RWPE2 (cell line): ENCODE measurements at regions not wholly inside any gene's neighbourhood (a gene's known extent, or its start where the extent isn't known, plus 50 kb on each side); places are given as distances from the start of the nearest gene placed in this dataset.

ENCODE experiments used
- ATAC-seq: fragments of 200-7000 bp; cut with Tn5 transposase; 3 replicates; pipeline ENCODE4 v1.9.1; 2021; ENCODE audit warnings: low read depth
- DNase-seq: peaks from one replicate; pipeline ENCODE4 v3.0.0-alpha.2; 2020; ENCODE audit warnings: low spot score
- H3K27ac ChIP-seq: fragments of 450-650 bp; 2 replicates; pipeline ENCODE4 v1.5.1; 2017; ENCODE audit warnings: mild to moderate bottlenecking; ENCODE audit not compliant: poor library complexity, severe bottlenecking
- H3K27me3 ChIP-seq: fragments of 250-450 bp; sonication (Bioruptor Pico); 2 replicates; pipeline ENCODE4 v1.5.1; 2021; ENCODE audit warnings: mild to moderate bottlenecking, moderate library complexity; ENCODE audit not compliant: insufficient read depth, poor library complexity, severe bottlenecking
- H3K36me3 ChIP-seq: fragments of 250-450 bp; sonication (Bioruptor Pico); 2 replicates; pipeline ENCODE4 v1.5.1; 2020; ENCODE audit warnings: low read depth, mild to moderate bottlenecking, moderate library complexity
- H3K4me1 ChIP-seq: fragments of 250-450 bp; sonication (Bioruptor Pico); 2 replicates; pipeline ENCODE4 v1.5.1; 2021; ENCODE audit warnings: mild to moderate bottlenecking, moderate library complexity; ENCODE audit not compliant: insufficient read depth, poor library complexity, severe bottlenecking
- H3K4me3 ChIP-seq: fragments of 250-450 bp; sonication (Bioruptor Pico); 2 replicates; pipeline ENCODE4 v1.5.1; 2021; ENCODE audit warnings: mild to moderate bottlenecking, moderate library complexity; ENCODE audit not compliant: severe bottlenecking
- H3K9me3 ChIP-seq: fragments of 250-450 bp; sonication (Bioruptor Pico); 2 replicates; pipeline ENCODE4 v1.5.1; 2021; ENCODE audit warnings: mild to moderate bottlenecking, moderate library complexity; ENCODE audit not compliant: severe bottlenecking
- TF ChIP-seq, protein P1 (sequence below): fragments of 450-650 bp; IDR thresholded peaks from one replicate; pipeline ENCODE4 v1.5.1; 2017; ENCODE audit warnings: mild to moderate bottlenecking, moderate library complexity; ENCODE audit not compliant: poor library complexity, severe bottlenecking

DNA sequence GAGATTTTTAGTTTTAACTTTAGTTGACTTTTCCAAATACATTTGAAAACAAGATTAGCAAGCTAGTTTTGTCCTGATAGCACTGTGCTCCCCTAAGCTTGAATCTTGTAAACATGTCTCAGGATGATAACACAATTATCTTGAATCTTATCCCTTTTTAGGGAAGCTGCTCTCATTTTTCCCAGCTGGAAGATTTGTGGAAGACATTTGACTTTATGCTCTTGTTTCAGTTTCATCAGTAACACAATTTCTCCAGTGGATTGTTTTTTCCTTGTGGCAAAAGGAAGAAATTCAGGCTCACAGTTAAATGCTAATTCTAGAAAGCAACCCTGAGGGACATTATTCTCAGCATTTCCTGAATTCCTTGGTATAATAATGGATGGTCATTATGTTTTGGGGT, 88.8 kb downstream of the CDC7 start:
- DNase-seq (no peak), ATAC-seq (no peak)
- Histone ChIP-seq H3K27ac (no peak overlapping the region), H3K27me3 (no peaks in the 10 kb centered on the region), H3K4me3 (no peak overlapping the region), H3K4me1 (no peaks in the 10 kb centered on the region), H3K36me3 (no peaks in the 10 kb centered on the region), H3K9me3 (no peaks in the 10 kb centered on the region)
- TF ChIP-seq, protein P1, sequence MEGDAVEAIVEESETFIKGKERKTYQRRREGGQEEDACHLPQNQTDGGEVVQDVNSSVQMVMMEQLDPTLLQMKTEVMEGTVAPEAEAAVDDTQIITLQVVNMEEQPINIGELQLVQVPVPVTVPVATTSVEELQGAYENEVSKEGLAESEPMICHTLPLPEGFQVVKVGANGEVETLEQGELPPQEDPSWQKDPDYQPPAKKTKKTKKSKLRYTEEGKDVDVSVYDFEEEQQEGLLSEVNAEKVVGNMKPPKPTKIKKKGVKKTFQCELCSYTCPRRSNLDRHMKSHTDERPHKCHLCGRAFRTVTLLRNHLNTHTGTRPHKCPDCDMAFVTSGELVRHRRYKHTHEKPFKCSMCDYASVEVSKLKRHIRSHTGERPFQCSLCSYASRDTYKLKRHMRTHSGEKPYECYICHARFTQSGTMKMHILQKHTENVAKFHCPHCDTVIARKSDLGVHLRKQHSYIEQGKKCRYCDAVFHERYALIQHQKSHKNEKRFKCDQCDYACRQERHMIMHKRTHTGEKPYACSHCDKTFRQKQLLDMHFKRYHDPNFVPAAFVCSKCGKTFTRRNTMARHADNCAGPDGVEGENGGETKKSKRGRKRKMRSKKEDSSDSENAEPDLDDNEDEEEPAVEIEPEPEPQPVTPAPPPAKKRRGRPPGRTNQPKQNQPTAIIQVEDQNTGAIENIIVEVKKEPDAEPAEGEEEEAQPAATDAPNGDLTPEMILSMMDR: no peak

DNA sequence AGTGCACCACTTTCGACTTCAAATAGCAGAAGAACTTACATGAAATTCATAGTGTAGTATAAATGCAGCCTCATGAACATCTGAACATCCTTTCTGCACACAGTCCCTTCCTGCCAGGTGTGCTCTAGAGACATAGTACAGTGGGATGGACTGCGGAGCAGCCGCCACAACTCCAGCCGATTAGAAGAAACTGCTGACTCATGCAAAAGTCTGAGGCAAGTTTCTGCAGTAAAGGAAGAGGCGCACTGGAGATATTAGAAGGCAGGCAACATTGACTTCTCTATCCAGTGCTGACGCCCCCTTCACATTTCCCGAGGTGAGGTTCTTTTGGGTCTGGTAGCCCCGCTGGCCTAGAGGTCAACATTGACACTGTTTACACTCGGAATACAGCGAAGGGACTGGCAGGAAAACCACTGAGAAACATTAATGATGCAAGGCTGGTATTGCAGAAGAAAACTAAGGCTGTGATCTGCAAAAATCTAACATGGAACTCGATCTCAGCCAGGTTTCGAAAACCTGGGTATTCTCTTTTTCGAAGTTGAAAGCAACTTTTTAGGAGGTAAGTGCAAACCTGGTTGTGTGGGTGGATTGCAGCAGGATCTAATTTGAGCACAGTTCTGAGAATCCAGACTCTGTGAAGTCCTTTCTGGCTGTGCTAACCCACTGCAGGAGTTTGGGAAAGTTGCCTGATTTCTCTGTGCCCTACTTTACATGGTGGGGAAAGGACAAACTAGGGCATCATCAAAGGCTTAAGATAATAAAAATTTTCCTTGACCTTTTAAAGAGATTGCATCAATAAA, 90.7 kb downstream of the CDC7 start:
- TF ChIP-seq, protein P1: no peak
- ATAC-seq (no peak), DNase-seq (no peak)
- Histone ChIP-seq H3K36me3 (no peaks in the 10 kb centered on the region), H3K4me1 (no peaks in the 10 kb centered on the region), H3K27ac (no peak overlapping the region), H3K27me3 (no peaks in the 10 kb centered on the region), H3K4me3 (no peak overlapping the region), H3K9me3 (no peaks in the 10 kb centered on the region)

DNA sequence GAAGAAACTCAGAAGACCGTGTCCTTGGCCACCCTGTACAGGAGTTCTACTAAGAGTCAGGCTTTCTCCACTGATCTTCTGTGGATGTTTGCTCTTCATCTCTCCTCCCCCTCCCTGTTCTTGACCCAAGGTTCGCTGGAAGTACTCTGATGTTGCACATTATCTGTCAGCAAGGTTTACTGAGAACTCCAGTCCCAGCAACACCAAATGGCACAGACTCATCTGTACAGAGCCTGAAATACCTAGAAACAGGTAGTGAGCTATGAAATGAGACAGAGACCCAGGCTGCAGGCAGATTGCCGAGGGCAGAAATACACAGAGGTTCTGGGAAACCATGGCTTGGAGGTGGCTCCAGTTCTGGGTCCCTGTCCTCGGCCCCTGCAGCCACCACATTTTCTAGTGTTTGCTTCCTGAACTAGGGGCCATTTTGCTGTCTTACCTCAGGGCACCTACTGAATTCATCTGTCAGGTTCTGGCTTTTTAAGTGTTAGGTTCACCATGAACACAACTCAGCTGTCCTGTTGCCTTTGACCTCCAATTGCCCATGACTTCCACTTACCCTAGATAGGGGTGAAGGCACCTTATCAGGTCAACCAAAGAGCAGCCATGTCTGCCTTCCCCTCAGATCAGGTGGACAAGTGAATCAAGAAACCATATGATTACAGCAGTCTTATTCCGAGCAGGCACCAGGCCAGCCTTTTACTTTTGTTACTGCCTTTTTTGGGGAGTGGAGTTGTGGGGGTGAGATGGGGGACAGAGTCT, 92.2 kb downstream of the CDC7 start:
- H3K4me3 ChIP-seq: no peak overlapping the region
- no peak for DNase-seq
- H3K27ac ChIP-seq: no peak overlapping the region
- no peak for ATAC-seq
- no peaks in the 10 kb centered on the region for H3K36me3 ChIP-seq
- no peaks in the 10 kb centered on the region for H3K27me3 ChIP-seq
- no peaks in the 10 kb centered on the region for H3K4me1 ChIP-seq
- H3K9me3 ChIP-seq: no peaks in the 10 kb centered on the region
- TF ChIP-seq, protein P1: no peak

DNA sequence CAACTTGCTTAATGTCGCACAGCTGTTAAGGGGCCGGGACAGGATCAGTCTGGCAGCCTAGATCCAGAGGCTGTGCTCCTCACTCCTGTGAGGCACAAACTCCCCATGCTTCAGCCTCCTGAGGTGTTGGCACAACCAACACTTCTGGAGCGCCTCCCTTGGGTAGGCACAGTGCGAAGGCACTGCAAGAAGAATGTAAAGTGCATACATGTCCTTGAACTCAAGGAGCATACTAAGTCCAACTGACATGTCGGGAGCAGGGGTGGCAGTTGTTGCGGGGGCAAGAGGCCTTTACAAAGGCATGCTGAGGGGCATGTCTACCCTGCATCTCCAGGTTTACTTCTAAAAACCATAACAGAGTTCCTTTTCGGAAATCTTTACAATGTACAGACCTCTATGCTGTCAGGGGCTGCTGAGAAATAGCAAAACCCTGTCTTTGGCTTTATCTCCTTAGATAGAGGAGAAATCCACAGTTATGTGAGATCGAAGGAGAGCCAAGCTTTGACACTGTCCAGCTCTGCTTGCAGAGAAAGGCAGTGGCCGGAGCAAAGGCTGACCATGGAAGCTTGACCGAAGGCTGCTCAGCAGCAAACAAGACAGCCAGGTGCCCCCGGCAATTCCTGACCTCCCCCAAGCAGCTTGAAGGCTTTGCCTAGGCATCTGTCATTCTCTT, 93.9 kb downstream of the CDC7 start:
- no peak for ATAC-seq
- H3K27me3 ChIP-seq: no peaks in the 10 kb centered on the region
- DNase-seq: no peak
- H3K27ac ChIP-seq: no peak overlapping the region
- H3K36me3 ChIP-seq: no peaks in the 10 kb centered on the region
- TF ChIP-seq, protein P1: no peak
- no peaks in the 10 kb centered on the region for H3K4me1 ChIP-seq
- H3K4me3 ChIP-seq: no peak overlapping the region
- H3K9me3 ChIP-seq: no peaks in the 10 kb centered on the region
